GM19438 (cell line): ENCODE measurements at regions not wholly inside any gene's neighbourhood (a gene's known extent, or its start where the extent isn't known, plus 50 kb on each side); places are given as distances from the start of the nearest gene placed in this dataset.

Experiments used
- ATAC-seq: cut with Tn5 transposase; IDR thresholded peaks from one replicate; pipeline ENCODE4 v1.9.1; 2021; ENCODE audit warnings: low read depth; ENCODE audit not compliant: unreplicated experiment

GRCh38 chr5:103646698-103647614 lies 84.4 kb upstream of the NUDT12 start:
- ATAC-seq, result no peak

GRCh38 chr5:103645816-103646215 lies 83.2 kb upstream of the NUDT12 start:
- no peak for ATAC-seq

GRCh38 chr5:103638979-103639378 lies 76.4 kb upstream of the NUDT12 start:
- ATAC-seq, result no peak

- no peak for ATAC-seq
These were observed 62.1 kb upstream of the NUDT12 start for GRCh38 chr5:103624675-103625074.

- ATAC-seq, result no peak
These were observed 61.5 kb upstream of the NUDT12 start for GRCh38 chr5:103624035-103624480.

GRCh38 chr5:103623425-103623824 lies 60.8 kb upstream of the NUDT12 start:
- no peak for ATAC-seq

- ATAC-seq, result no peak
These were observed 59.0 kb upstream of the NUDT12 start for GRCh38 chr5:103621548-103621930.

- ATAC-seq, result no peak
These were observed 58.4 kb upstream of the NUDT12 start for GRCh38 chr5:103620851-103621547.

- no peak for ATAC-seq
These were observed 55.3 kb upstream of the NUDT12 start for GRCh38 chr5:103617913-103618312.

- ATAC-seq, result no peak
These were observed 54.5 kb upstream of the NUDT12 start for GRCh38 chr5:103617090-103617489.

- no peak for ATAC-seq
These were observed 50.0 kb upstream of the NUDT12 start for GRCh38 chr5:103612545-103612944.
